ENCODE measurements at regions not wholly inside any gene's neighbourhood (a gene's known extent, or its start where the extent isn't known, plus 50 kb on each side); places are given as distances from the start of the nearest gene placed in this dataset.

GRCh38 chr14:29339494-29340172, 573.0 kb downstream of the FOXG1 start (continued):
- TF ChIP-seq ZBTB12 (CRISPR knock-in tag; IDR thresholded peaks at IDR 0.05) (no peak), ELK1 (CRISPR knock-in tag; IDR thresholded peaks at IDR 0.05) (no peak), RHOXF2B (CRISPR knock-in tag; conservative IDR thresholded peaks at IDR 0.05) (no peak), TARDBP (IDR thresholded peaks at IDR 0.05) (no peak), WHSC1 (IDR thresholded peaks at IDR 0.05; ENCODE audit: low read length) (no peak), KLF10 (CRISPR knock-in tag; IDR thresholded peaks at IDR 0.05) (no peak), TAF7 (tag; IDR thresholded peaks at IDR 0.05) (no peak), GABPB2 (CRISPR knock-in tag; conservative IDR thresholded peaks at IDR 0.05) (no peak)

- POLR2A ChIA-PET, result no interaction called here
- H3K79me2 ChIP-seq (ENCODE audit: control insufficient read depth, insufficient read depth, low read length), result no peaks in the 10 kb centered on the region
- H3K9me3 ChIP-seq (replicated peaks; ENCODE audit: control insufficient read depth, insufficient read depth, low read depth, low read length), result no peaks in the 10 kb centered on the region
- H4K20me1 ChIP-seq (replicated peaks; ENCODE audit: control insufficient read depth, insufficient read depth, low read length), result no peaks in the 10 kb centered on the region
- no peaks in the 10 kb centered on the region for H3K27me3 ChIP-seq (ENCODE audit: control insufficient read depth in 2 of 2, insufficient read depth in 2 of 2, low read length in 2 of 2)
- in situ Hi-C loops (cut with MboI), result no loop called here
- no peaks in the 10 kb centered on the region for H3K4me1 ChIP-seq (replicated peaks in 1 of 2; ENCODE audit: control insufficient read depth in 2 of 2, insufficient read depth in 2 of 2, low read length in 2 of 2)
- H3K36me3 ChIP-seq (ENCODE audit: control insufficient read depth, insufficient read depth, low read length), result no peaks in the 10 kb centered on the region
- ATAC-seq (no peak), FAIRE-seq (no peak), DNase-seq (ENCODE audit: extremely low read depth in 1 of 4, low spot score in 3 of 4) (no peak)
- H3K27ac ChIP-seq (ENCODE audit: extremely low read depth, low read depth, low read length), result no peak overlapping the region
- CTCF ChIA-PET (ENCODE audit: low intra/inter-chr PET ratio), result no interaction called here
- H3K4me3 ChIP-seq, result no peak overlapping the region
- H3K9ac ChIP-seq (ENCODE audit: insufficient read depth in 1 of 2, low read depth in 2 of 2, low read length in 2 of 2), result no peak overlapping the region
- intact Hi-C loops (cut with micrococcal nuclease), result no loop called here
- BruUV-seq (replicated peaks), result no TSS peak
- H3K4me2 ChIP-seq (ENCODE audit: insufficient read depth, low read length), result no peak overlapping the region
- WGBS (ENCODE audit: insufficient coverage, low coverage, missing lambda C conversion rate), result 0% methylated on average over 1 of the region's 1 CpG
- H3K9me1 ChIP-seq (ENCODE audit: control insufficient read depth, insufficient read depth, low read length), result no peaks in the 10 kb centered on the region
- no peak overlapping the region for H2AFZ ChIP-seq (ENCODE audit: low read depth, low read length)
- TF ChIP-seq MEIS2 (IDR thresholded peaks at IDR 0.05; ENCODE audit: partially characterized antibody) (no peak), E2F6 (IDR thresholded peaks at IDR 0.05; ENCODE audit: borderline replicate concordance in 1 of 2, extremely low read depth in 1 of 2, insufficient read depth in 1 of 2, insufficient read length in 1 of 2, low read depth in 1 of 2, low read length in 1 of 2, poor library complexity in 1 of 2, severe bottlenecking in 1 of 2) (no peak), KDM5B (IDR thresholded peaks at IDR 0.05; ENCODE audit: insufficient replicate concordance, low read depth, low read length) (no peak), ZBTB49 (CRISPR knock-in tag; IDR thresholded peaks at IDR 0.05; ENCODE audit: borderline replicate concordance) (no peak), SAFB (IDR thresholded peaks at IDR 0.05; ENCODE audit: borderline replicate concordance, low read depth, low read length) (no peak), C11orf30 (IDR thresholded peaks at IDR 0.05; ENCODE audit: low read depth) (no peak), PHB2 (IDR thresholded peaks at IDR 0.05; ENCODE audit: low read depth) (no peak), HSF4 (CRISPR knock-in tag; IDR thresholded peaks at IDR 0.05; ENCODE audit: borderline replicate concordance) (no peak)
These were observed 579.1 kb downstream of the PRKD1 start for GRCh38 chr14:29348504-29348903.
